ENCODE measurements at regions not wholly inside any gene's neighbourhood (a gene's known extent, or its start where the extent isn't known, plus 50 kb on each side); places are given as distances from the start of the nearest gene placed in this dataset.

- no peak for DNase-seq (ENCODE audit: low read depth, low spot score)
- CTCF ChIA-PET: no interaction called here
- TF ChIP-seq, protein P1, sequence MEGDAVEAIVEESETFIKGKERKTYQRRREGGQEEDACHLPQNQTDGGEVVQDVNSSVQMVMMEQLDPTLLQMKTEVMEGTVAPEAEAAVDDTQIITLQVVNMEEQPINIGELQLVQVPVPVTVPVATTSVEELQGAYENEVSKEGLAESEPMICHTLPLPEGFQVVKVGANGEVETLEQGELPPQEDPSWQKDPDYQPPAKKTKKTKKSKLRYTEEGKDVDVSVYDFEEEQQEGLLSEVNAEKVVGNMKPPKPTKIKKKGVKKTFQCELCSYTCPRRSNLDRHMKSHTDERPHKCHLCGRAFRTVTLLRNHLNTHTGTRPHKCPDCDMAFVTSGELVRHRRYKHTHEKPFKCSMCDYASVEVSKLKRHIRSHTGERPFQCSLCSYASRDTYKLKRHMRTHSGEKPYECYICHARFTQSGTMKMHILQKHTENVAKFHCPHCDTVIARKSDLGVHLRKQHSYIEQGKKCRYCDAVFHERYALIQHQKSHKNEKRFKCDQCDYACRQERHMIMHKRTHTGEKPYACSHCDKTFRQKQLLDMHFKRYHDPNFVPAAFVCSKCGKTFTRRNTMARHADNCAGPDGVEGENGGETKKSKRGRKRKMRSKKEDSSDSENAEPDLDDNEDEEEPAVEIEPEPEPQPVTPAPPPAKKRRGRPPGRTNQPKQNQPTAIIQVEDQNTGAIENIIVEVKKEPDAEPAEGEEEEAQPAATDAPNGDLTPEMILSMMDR (IDR thresholded peaks at IDR 0.05; ENCODE audit: insufficient read depth, low read length, missing control alignments): no peak
- POLR2A ChIA-PET: no interaction called here
- H3K4me3 ChIP-seq (ENCODE audit: low read depth, low read length): no peak overlapping the region
Observed at GRCh38 chr6:93685494-93685893, 266.1 kb upstream of the EPHA7 start.

- TF ChIP-seq, protein P1 (IDR thresholded peaks at IDR 0.05; ENCODE audit: insufficient read depth, low read length, missing control alignments): no peak
- no peak overlapping the region for H3K4me3 ChIP-seq (ENCODE audit: low read depth, low read length)
- CTCF ChIA-PET: no interaction called here
- POLR2A ChIA-PET: no interaction called here
- DNase-seq (ENCODE audit: low read depth, low spot score): no peak
Observed at GRCh38 chr6:93684339-93684738, 265.0 kb upstream of the EPHA7 start.

DNA sequence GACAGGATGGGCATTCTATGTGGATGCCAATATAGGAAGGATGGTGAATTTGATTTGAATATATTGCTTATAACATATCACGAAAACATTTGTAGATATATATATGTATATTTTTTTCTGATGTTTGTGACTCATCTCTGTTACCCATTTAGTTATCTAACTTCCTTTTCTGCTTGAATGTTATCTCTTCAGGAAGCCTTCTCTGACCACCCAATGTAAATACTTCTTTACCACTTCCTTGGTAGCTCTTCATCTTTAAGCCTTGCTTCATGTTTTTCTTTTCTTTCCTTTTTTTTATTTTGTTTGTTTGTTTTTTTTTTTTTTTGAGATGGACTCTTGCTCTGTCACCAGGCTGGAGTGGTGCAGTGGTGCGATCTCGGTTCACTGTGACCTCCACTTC lies 260.5 kb upstream of the EPHA7 start:
- ChIA-PET CTCF (no interaction called here), POLR2A (no interaction called here)
- no peak overlapping the region for H3K4me3 ChIP-seq (ENCODE audit: low read depth, low read length)
- DNase-seq (ENCODE audit: low read depth, low spot score): no peak
- TF ChIP-seq, protein P1 (IDR thresholded peaks at IDR 0.05; ENCODE audit: insufficient read depth, low read length, missing control alignments): no peak

DNA sequence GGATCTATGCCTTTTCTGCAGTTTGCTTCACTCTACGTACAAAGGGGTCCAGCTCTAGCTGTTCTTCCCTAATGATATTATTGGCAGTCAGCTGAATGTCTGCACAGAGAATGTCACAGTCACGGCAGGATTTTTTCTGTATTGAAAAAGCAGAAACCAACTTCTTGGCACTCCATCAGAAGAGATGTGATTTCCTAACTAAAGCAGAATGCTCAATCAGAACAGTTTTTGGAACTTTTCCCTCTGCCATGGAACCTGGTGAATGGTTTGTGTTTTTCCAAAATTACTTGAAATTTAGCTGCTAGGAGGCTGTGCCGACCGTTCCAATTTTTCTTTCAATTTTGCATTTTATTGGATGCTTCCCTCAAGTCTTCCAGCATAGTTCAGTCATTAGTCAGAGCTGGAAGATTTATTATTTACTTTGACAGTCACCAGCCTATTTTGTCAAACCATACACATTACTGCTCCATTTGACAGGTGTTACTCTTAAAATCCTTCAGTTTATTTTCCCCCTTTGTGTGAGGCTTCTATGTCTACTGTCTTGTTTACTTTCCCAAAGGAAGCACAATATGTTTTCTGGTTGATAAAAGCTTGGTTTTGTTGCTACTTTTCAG lies 259.6 kb upstream of the EPHA7 start:
- CTCF ChIA-PET: no interaction called here

DNA sequence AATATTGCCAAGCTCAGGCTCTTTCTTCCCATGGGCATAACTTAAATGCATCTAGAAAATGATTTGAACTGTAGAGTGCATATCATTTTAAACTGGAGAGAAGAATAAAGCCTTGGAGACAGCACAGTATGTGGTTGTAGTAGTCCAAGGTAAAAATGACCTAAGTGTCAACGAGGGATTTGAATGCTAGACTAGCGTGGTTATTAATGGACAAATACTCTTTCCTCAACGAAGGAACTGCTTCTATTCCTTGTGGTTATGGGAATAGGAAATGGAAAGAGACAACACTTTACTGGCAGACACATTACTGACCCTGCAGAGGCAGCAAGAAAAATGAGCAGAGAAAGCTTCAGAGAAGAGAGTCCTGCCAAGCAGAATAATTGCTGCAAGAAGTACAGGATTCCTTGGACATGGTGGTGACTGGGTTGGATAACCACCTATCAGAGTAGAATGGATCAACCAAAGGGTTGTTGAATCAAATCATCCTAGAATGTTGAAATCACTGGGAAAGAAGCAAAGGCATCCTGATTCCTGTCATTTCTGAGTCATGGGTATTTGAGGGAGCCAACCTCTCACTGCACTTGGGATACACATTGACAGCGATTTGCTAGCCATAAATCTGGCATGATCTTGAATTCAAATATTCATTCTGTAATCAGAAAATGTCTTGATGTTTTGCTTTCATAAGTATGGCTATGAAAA lies 258.1 kb upstream of the EPHA7 start:
- ChIA-PET POLR2A (no interaction called here), CTCF (no interaction called here)
- TF ChIP-seq, protein P1 (IDR thresholded peaks at IDR 0.05; ENCODE audit: insufficient read depth, low read length, missing control alignments): no peak
- DNase-seq (ENCODE audit: low read depth, low spot score): no peak
- H3K4me3 ChIP-seq (ENCODE audit: low read depth, low read length): no peak overlapping the region

More for the DNA sequence above, 259.6 kb upstream of the EPHA7 start:
- no peak for DNase-seq (ENCODE audit: low read depth, low spot score)
- POLR2A ChIA-PET: no interaction called here
- no peak overlapping the region for H3K4me3 ChIP-seq (ENCODE audit: low read depth, low read length)
- TF ChIP-seq, protein P1 (IDR thresholded peaks at IDR 0.05; ENCODE audit: insufficient read depth, low read length, missing control alignments): no peak

- ChIA-PET CTCF (no interaction called here), POLR2A (no interaction called here)
- TF ChIP-seq, protein P1 (IDR thresholded peaks at IDR 0.05; ENCODE audit: insufficient read depth, low read length, missing control alignments): no peak
- no peak overlapping the region for H3K4me3 ChIP-seq (ENCODE audit: low read depth, low read length)
- DNase-seq (ENCODE audit: low read depth, low spot score): no peak
Observed at GRCh38 chr6:93676581-93676980, 257.2 kb upstream of the EPHA7 start.
